COLO829 (cell line): ENCODE measurements at regions not wholly inside any gene's neighbourhood (a gene's known extent, or its start where the extent isn't known, plus 50 kb on each side); places are given as distances from the start of the nearest gene placed in this dataset.
"Not testable (repeated sequence)": the region's sequence is repeated elsewhere in the genome, so short reads cannot be mapped to it uniquely, and the experiment has no call there.

Experiments
- DNase-seq: peaks from one replicate; pipeline ENCODE4 v3.0.0; 2012; ENCODE audit warnings: low spot score

DNA sequence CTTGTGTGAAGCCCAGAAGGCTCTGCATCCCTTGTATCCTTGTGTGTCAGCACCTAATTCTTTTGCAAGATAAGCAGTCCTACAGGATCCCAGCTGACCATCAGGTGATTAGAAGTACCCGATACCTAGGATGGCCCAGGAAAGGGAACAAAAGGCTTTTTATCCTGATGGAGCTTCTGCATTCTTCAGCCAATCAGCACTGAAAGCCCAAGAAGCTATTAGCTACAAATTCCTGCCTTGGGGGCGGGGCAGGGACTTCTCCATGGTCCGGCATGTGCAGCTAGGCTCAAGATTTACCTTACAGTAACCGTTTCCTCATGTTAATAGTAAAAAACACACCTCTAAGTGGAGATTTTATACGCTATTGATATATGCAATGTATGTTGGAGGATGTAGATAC lies 264.6 kb upstream of the THUMPD2 start:
- DNase-seq = no peak

DNA sequence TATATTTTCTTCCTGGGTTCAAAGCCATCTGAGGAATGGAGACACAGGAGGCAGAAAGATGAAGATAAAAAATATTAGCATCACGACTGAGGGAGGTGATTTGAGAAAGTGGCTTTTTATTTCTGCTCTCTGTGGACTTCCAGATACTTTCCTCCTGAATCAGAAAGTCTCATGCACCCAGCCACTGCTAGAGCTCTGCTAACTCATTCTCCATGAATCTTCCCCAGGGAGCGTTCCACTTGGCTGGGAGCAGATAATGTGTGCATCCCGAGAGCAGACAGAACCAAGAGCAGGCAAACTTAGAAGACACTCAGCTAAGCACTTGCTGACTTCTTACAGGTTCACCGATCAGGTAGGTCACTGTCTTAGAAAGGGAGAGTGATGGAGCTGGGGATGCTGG lies 264.1 kb upstream of the THUMPD2 start:
- no peak for DNase-seq

DNA sequence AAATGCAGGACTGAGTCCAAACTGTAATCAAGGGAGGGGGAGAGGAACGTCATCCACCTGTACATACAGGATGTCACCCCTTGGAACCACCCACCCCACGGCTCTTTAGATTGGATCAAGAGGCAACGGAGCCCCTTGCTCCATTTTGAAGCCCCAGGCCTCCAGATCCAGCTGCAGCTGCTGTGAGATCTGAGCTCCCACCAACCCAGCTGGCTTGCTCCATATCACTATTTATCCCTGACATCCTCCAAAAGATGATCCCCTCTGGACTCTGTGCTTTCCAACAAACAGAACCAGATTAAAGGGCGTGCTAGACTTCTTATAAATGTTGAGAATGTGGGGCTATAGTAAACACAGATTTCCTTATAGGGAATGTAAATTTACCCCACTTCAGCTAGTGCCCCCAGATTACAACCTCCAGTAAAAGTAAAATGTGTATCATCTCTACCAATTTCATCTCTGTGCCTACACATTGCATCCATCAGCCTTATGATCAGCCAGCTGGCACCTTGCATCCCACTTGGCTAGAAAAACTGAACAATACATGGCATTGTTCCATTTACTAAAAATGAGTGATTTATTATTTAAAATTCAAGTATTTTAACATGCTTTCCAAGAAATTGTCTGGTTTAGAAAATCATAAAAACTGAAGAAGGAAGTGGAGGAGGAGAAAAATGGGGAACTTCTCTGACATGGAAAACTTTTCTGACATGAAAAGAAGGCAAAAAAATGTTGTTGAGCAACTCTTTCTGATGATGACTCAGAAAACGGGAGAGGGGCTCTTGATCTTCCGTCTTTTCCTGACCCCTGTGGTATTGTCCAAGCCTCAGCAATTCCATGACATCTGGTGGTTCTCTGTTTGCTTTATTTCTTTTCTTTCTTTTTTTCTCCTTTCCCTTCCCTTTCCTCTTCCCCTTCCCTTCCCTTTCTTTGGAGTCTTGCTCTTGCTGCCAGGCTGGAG lies 262.6 kb upstream of the THUMPD2 start:
- DNase-seq = no peak

DNA sequence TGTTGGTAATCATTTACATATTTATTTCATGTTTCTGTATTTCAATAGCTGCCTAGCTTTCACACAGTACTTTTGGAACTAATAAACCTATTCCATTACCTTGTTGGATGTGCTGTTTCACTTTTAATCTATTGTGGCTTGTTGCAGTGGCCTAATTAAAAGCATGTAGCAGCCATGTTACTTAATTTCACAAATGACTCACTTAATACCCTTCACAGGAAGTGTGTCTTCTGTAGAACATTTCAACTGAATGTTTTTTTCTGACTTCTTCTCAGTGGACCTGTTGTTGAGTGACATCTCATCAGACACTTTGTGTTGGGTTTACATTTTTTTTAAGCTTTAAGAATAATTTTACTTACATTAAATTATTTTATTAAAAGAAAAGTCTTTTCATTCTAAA lies 260.5 kb upstream of the THUMPD2 start:
- no peak for DNase-seq

DNA sequence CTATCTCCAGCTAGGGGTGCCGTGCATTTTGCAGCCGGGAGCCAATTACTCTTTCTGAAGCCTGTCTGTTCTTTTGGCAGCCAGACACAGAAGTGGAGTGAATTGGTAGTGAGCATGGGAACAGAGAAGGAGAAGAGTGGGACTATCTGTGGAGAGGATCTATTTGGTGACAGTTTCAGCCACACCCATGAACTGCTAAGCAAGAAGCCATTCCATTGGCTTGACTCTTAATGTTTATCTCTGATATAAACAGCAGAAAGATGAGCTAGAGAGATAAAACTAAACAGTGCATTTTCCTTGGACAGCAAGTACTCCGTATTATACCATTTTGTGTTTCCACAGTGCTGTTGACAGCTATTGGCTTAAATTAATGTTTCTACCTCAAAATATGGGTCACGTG lies 259.6 kb upstream of the THUMPD2 start:
- no peak for DNase-seq

DNA sequence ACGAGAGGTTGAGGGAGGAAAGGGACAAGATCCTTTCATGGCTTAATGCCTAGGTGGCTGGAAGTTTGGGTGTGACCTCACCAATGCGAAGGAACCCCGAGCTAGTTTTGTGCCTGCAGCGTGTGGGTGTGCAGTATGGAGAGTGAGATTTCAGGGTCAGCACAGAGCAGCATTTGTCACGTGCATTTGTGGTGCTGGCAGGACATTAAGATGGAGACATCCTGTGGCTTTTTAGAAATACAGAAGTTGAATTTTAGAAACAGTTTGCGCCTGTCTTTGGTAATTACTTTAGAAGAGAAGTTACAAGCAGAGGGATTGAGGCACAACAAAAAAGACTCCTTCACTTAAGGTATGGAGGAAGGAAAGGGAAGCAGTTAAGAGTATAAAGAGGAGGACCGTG lies 258.2 kb upstream of the THUMPD2 start:
- DNase-seq = no peak

DNA sequence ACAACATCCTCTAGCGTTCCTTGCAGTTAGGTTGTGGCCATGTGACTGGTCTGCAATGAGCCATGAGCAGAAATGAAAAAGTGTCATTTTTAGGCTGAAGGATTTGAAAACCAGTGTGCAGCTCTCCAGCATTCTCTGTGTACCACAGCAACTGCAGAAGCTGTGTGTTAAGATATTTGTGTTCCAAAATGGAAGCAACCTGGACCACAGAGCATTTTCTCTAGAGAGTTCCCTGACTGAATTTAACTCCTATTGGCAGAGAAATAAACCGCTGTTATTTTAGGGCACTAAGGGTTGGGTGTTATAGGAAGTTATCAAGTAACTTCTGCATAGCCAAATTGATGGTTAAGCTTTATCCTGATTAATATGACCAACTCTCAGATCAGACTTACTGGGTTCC lies 257.2 kb upstream of the THUMPD2 start:
- no peak for DNase-seq

DNA sequence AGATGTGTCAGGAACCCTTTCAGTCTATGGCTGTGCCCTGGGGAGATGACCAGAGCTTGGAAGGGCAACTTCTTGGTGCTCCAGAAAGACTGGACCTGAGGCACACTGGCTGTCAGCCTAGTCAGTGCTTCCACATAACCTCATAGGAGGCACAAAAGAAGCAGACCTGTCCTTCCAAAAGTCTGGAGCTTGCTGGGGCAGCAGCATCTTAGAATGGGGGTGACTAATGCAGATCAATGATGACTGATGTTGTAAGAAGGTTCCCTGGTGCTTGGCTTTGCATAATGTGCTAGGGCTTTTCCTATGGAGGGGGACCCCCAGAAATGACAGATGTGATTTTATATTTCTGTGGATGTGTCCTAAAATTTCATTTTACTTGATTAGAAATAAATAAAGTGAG lies 255.7 kb upstream of the THUMPD2 start:
- DNase-seq = no peak

DNA sequence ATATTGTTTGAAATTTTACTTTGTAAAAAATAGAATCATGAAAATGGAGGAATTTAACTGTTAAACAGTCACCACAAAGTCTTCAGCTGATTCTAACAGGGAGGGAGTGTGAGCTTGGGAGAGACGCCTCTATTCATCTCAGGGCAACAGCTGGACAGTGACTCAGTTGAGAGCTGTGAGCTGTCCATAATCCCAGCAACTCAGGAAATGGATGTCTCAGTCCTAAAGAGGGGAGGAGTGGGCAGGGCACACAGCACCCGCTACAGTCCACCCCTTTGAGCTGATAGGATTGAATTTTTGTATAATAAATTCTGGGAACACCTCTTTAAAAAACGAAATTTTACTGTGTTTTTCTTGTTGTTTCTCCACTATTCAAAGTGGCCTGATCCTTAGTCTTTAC lies 255.1 kb upstream of the THUMPD2 start:
- DNase-seq = no peak

DNA sequence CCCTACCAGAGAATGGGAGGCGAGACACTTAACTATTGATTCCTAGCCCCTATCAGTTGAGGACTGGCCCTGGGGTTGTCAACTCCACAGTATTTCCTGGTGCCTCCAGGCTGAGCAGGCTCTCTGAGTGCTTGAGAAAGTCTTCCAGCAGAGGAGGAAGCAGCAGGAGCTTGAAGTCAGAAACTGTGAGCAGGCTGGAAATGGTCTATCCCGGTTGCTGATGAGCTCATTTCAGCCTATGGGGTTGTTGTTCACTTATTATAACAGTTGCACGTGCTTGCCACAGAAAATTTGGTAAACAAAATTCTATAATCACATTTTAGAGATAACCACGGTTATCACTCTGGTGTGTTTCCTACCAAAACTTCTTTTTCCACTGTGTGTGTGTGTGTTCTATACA lies 254.7 kb upstream of the THUMPD2 start:
- no peak for DNase-seq

DNA sequence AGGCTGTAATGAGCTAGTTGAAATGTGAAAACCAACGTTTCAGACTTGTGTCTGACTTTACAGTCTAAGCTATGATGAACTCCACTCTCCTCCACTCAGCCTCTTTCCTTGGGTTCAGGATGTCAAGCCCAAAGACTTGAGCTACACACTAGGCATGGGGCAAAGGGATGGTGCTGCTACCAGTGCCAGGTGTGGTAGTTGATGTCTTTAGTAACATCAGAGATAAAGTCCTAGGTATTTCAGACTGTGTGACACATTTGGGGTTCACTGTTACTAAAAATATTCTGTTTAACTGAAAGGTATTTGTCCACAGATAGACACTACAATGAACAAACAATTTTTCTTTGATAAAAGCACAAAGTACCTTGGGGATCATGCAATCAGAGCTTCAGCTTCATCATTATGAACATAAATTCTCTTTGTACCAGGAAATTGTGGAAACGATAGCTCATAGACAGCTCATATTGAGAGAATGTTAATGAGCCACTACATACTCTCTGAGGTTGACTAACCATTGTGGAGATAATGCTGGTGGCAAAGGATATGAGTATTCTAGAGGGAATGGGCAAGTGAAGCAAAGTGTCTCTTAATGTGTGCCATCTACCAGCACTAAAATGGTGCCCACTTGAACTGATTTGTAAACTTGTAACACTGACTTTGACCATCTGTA lies 253.7 kb upstream of the THUMPD2 start:
- DNase-seq = no peak

DNA sequence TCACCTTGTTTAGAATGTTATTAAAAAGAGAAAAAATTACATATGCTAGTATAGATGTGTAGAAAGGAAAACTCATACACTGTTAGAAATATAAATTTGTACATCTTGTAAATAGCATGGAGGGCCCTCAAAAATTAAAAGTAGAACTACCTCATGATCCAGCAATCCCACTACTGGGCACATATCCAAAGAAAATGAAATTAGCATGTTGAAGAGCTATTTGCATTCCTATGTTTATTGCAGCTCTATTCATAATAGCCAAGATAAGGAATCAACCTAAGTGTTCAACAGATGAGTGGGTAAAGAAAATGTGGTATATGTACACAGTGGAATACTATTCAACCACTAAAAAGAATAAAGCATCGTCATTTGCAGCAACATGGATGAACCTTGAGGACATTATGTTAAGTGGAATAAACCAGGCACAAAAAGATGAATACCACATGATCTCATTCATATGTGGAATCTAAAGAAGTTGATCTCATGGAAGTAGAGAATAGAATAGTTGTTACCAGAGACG lies 251.5 kb upstream of the THUMPD2 start:
- no peak for DNase-seq

DNA sequence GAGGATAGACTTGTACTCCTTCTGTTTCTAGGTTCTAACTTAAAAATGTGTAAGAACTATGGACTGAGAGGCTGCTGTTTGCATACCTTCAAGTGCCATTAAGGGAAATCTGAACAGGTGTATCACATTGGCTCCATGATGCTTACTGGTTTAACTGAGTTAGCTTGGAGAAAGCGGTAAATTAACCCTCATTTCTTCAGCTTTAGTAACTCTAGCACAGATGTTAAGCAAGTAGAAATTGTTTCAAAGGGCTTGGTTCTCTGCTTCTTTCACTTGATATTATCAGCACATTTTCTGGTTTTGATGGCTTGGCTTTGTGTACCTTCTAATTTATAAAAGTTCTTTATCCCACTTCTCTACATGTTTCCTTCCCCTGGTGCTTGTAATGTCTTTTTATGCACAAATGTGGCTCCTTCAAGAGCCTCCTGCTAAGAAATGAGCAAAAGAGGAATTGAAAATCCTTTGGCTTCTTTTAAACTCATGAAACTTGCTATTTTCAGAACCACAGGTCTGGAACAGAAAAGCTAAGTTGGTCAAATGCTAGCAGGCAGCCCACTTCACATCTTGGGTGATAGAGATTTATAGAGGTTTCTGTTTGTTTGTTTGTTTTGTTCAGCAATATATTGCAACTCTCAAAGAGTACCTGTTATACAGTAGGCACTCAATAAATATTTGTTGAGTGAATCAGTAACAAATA lies 249.9 kb upstream of the THUMPD2 start:
- no peak for DNase-seq

DNA sequence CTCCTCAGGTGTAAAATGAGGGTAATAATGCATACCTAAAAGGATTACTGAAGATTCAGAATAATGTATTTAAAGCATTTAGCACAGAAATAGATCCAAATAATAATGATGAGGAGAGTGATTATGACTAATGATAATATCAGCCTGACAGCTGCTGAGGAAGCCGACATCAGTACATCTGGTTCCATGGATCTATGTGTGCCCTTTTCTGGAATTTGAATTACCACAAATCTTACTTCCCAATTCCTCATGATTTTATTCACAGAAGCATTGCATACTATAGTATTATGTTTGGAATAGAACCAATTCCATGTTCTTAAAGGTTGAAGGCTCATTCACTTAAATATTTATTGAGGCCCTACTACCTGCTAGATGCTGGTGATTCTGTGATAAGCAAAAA lies 248.9 kb upstream of the THUMPD2 start:
- no peak for DNase-seq

DNA sequence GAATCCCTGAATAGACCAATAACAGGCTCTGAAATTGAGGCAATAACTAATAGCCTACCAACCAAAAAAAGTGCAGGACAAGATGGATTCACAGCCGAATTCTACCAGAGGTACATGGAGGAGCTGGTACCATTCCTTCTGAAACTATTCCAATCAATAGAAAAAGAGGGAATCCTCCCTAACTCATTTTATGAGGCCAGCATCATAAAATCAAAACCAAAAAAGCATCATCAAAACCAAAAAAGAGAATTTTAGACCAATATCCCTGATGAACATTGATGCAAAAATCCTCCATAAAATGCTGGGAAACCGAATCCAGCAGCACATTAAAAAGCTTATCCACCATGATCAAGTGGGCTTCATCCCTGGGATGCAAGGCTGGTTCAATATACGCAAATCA lies 246.2 kb upstream of the THUMPD2 start:
- not testable (repeated sequence) for DNase-seq

DNA sequence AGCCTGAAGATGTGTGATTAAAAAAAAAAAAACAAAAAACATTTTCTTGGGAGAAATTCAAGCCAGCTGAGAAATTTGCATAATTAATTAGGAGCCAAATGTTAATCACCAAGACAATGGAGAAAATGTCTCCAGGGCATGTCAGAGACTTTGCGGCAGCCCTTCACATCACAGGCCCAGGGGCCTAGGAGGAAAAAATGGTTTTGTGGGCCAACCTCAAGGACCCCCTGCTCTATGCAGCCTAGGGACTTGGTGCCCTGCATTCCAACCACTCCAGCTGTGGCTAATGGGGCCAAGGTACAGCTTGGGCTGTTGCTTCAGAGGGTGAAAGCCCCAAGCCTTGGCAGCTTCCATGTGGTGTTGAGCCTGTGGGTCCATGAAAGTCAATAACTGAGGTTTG lies 241.9 kb upstream of the THUMPD2 start:
- no peak for DNase-seq

DNA sequence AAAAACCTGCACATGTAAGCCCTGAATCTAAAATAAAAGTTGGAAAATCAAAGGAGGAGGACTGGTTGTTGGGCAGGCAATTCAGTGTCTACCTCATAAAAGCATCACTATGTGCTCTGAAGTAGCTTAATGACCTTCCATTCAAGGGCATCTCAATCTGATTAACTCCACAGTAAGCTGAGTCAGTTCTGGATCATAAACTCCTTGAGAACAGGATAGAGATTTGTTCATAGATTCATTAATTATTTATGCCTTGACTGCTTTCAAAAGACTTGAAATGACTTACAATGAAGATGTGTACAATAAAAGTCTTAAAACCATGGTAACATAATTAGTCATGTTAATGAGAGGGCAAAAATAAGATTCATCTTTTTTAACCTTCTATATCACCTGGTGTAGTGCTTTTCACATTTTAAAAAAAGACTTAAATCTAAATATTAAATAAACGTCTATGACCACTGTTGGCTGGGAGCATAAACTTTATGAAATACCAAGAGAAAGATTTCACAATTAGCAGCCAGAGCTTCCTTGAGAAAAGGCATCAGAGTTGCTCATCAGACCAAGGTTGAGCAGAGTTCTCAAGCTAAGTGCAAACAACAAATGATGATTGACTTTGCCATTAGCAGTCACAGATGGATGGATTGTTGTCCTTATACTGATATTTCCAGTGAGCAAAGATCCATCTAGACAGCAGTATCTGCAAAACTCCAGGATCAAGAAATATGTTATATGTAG lies 237.3 kb upstream of the THUMPD2 start:
- DNase-seq = no peak

DNA sequence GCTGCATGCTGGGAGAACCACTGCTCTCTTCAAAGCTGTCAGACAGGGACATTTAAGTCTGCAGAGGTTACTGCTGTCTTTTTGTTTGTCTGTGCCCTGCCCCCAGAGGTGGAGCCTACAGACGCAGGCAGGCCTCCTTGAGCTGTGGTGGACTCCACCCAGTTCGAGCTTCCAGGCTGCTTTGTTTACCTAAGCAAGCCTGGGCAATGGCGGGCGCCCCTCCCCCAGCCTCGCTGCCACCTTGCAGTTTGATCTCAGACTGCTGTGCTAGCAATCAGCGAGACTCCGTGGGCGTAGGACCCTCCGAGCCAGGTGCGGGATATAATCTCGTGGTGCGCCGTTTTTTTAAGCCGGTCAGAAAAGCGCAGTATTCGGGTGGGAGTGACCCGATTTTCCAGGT lies 234.9 kb upstream of the THUMPD2 start:
- DNase-seq = not testable (repeated sequence)

DNA sequence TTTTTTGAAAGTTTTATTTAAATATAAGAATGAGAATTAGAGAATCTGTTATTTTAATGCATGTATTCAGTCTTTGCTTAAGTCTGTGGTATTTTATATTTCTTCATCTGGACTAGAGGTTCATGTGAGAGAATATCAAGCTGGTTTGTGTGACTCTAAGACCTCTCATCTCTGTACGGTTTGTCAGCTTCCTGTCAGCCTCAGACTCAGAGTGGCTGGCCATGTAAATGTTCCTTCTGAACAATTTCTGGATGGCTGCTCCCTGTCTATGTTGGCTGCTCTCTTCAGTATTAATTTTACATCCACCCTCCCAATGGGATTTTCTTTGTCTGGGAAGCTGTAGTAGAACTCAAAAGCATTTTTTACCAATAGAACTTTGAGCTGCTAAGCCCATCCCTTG lies 225.3 kb upstream of the THUMPD2 start:
- DNase-seq = no peak

DNA sequence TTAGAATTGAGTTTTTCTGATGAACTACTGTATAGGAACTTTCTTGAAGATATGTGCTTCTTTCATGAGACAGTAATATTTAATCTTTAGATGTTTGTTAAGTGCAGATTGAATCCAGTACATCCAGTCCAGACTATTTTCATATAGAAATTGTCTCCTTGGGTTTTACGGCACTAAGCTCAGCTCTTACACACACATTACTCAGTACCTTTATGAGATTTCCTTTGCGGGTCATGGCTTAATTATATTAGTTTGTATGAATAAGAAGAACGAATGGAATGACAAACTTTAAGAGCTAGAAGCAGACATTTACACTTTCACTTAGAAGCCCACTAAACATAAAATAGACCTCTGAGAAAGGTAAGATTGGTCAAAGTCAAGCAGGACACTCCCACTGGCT lies 223.3 kb upstream of the THUMPD2 start:
- DNase-seq = no peak

DNA sequence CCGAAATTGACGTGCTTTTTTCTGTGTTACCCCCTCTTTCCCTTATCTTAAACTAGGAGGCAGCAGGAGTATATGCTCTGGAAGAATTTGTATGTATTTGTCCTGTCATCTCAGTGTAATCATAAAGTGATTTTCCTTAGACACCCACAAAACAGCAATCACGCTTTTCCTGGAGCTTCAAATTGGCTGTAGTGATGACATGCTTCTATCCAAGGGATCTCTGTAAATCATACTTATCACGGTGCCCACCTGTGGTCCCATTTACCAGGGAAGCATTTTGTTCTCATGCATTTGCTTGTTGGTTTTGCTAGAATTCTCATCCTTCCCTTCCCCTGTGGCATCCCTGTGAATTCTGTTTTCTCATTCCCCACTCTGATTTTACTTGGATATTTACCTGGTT lies 220.8 kb upstream of the THUMPD2 start:
- no peak for DNase-seq

DNA sequence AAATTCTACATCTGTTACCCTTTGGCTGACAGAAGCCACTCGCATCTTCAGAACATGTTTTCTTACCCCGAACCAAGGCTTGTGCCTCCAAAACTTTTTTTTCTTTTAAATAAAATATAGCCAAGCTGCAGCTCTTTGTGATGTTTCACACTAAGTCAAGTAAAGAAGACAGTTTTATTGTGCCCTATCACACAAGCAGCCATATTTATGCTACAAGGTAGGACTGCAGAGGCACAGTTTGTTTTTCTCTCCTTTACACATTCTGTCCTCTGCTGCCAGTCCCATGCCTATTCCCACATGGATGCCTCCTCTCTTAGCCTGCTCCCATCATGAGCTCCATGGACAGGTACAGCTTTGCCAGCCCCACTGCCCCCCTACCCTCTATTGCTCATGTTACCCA lies 219.6 kb upstream of the THUMPD2 start:
- DNase-seq = no peak
